ENCODE measurements at regions not wholly inside any gene's neighbourhood (a gene's known extent, or its start where the extent isn't known, plus 50 kb on each side); places are given as distances from the start of the nearest gene placed in this dataset.
"Not testable (repeated sequence)": the region's sequence is repeated elsewhere in the genome, so short reads cannot be mapped to it uniquely, and the experiment has no call there.

DNA sequence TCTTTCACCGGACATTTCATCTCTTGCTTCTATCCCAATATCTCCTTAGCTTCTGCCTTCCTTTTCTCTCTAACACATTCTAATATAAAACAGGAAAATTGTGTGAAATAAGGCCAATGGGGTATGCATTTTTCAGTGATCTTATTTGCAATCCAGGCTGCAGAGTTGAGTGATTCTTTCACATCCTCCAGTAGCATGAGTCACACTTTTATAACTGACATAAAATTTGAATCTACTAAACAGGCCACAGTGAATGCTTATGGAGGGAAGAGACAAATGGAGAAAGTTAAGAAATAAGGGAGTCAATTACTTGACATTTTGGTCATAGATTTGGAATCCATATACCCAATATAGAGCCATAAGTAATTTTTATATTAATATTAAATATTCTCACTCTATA, 1037.0 kb upstream of the SPRY2 start:
- H3K27me3 ChIP-seq = no peaks in the 10 kb centered on the region
- H3K27ac ChIP-seq = no peak overlapping the region
- 72 to 92% (median 87%) methylated on average over 1 of the region's 1 CpG for WGBS, 4 donors
- no peak overlapping the region for H3K4me3 ChIP-seq
- H3K36me3 ChIP-seq (replicated peaks in 1 of 2) = no peaks in the 10 kb centered on the region
- no peak for DNase-seq
- no peaks in the 10 kb centered on the region for H3K4me1 ChIP-seq (replicated peaks in 1 of 2)
- no peaks in the 10 kb centered on the region for H3K9me3 ChIP-seq (replicated peaks in 1 of 3)
- intact Hi-C loops (cut with DNase I) = no loop called here
- no peak for TF ChIP-seq POLR2A (IDR thresholded peaks at IDR 0.05)
- TF ChIP-seq, protein P1, sequence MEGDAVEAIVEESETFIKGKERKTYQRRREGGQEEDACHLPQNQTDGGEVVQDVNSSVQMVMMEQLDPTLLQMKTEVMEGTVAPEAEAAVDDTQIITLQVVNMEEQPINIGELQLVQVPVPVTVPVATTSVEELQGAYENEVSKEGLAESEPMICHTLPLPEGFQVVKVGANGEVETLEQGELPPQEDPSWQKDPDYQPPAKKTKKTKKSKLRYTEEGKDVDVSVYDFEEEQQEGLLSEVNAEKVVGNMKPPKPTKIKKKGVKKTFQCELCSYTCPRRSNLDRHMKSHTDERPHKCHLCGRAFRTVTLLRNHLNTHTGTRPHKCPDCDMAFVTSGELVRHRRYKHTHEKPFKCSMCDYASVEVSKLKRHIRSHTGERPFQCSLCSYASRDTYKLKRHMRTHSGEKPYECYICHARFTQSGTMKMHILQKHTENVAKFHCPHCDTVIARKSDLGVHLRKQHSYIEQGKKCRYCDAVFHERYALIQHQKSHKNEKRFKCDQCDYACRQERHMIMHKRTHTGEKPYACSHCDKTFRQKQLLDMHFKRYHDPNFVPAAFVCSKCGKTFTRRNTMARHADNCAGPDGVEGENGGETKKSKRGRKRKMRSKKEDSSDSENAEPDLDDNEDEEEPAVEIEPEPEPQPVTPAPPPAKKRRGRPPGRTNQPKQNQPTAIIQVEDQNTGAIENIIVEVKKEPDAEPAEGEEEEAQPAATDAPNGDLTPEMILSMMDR (IDR thresholded peaks at IDR 0.05) = no peak

GRCh38 chr13:81375709-81376108, 1034.8 kb upstream of the SPRY2 start:
- no peaks in the 10 kb centered on the region for H3K27me3 ChIP-seq
- intact Hi-C loops (cut with DNase I) = no loop called here
- H3K27ac ChIP-seq = no peak overlapping the region
- H3K9me3 ChIP-seq (replicated peaks in 1 of 3) = no peaks in the 10 kb centered on the region
- no peak for DNase-seq
- TF ChIP-seq, protein P1 (IDR thresholded peaks at IDR 0.05) = no peak
- TF ChIP-seq POLR2A (IDR thresholded peaks at IDR 0.05) = no peak
- no peaks in the 10 kb centered on the region for H3K36me3 ChIP-seq (replicated peaks in 1 of 2)
- H3K4me1 ChIP-seq (replicated peaks in 1 of 2) = no peaks in the 10 kb centered on the region
- 37 to 50% (median 42%) methylated on average over 1 of the region's 1 CpG for whole genome bisulfite sequencing, 4 donors
- H3K4me3 ChIP-seq = no peak overlapping the region

GRCh38 chr13:81362711-81363110, 1021.8 kb upstream of the SPRY2 start:
- H3K9me3 ChIP-seq (replicated peaks in 1 of 3); intact Hi-C loops (cut with DNase I); H3K27me3 ChIP-seq; DNase-seq; H3K27ac ChIP-seq; H3K36me3 ChIP-seq (replicated peaks in 1 of 2); H3K4me3 ChIP-seq; H3K4me1 ChIP-seq (replicated peaks in 1 of 2): not testable (repeated sequence)
- 71 to 75% methylated on average over 2 of the region's 2 CpGs; no CpG with 5 or more reads in 2 of the 4 donors for WGBS, 4 donors

DNA sequence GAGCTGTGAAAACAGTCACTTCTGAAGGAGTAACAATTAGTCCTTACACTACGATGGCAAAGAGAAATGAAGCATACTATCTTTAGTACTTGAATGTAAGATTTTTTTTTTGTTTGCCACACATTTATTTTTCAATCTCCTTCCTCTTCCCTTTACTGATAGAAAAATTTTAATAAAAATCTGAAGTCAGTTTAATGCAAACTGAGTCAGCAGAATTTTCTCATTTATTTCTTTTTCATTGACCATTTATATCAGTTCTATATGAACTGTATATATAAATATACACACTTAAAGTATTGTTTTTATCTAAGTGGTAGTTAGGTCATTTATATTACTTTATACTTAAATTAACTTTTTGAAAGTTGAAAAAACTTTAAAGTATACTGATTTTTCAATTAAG, 1009.1 kb upstream of the SPRY2 start:
- Histone ChIP-seq H3K27me3 (no peaks in the 10 kb centered on the region), H3K27ac (no peak overlapping the region), H3K4me3 (no peak overlapping the region), H3K4me1 (replicated peaks in 1 of 2) (no peaks in the 10 kb centered on the region), H3K36me3 (replicated peaks in 1 of 2) (no peaks in the 10 kb centered on the region), H3K9me3 (replicated peaks in 1 of 3) (no peaks in the 10 kb centered on the region)
- no peak for DNase-seq
- intact Hi-C loops (cut with DNase I) = no loop called here
- no peak for TF ChIP-seq POLR2A (IDR thresholded peaks at IDR 0.05)
- TF ChIP-seq, protein P1 (IDR thresholded peaks at IDR 0.05) = no peak
- WGBS, 4 donors = 56 to 63% (median 61%) methylated on average over 1 of the region's 1 CpG

DNA sequence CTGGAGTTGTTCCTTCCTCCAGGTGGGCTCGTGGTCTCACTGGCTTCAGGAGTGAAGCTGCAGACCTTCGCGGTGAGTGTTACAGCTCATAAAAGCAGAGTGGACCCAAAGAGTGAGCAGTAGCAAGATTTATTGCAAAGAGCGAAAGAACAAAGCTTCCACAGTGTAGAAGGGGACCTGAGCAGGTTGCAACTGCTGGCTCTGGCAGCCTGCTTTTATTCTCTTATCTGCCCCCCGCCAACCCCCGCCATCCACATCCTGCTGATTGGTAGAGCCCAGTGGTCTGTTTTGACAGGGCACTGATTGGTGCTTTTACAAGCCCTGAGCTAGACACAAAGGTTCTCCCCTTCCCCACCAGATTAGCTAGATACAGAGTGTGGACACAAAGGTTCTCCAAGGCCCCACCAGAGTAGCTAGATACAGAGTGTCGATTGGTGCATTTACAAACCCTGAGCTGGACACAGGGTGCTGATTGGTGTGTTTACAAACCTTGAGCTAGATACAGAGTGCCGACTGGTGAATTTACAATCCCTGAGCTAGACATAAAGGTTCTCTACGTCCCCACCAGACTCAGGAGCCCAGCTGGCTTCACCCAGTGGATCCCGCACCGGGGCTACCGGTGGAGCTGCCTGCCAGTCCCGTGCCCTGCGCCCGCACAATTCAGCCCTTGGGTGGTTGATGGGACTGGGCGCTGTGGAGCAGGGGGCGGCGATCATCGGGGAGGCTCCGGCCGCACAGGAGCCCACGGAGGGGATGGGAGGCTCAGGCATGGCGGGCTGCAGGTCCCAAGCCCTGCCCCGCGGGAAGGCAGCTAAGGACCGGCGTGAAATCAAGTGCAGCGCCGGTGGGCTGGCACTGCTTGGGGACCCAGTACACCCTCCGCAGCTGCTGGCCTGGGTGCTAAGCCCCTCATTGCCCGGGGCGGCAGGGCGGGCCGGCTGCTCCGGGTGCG, 999.5 kb upstream of the SPRY2 start:
- H3K36me3 ChIP-seq (replicated peaks in 1 of 2); H3K27me3 ChIP-seq; H3K27ac ChIP-seq; H3K4me3 ChIP-seq; intact Hi-C loops (cut with DNase I); DNase-seq; H3K9me3 ChIP-seq (replicated peaks in 1 of 3); H3K4me1 ChIP-seq (replicated peaks in 1 of 2): not testable (repeated sequence)
- 84 to 94% (median 93%) methylated on average over 13 to 36 of the region's 36 CpGs for WGBS, 4 donors

DNA sequence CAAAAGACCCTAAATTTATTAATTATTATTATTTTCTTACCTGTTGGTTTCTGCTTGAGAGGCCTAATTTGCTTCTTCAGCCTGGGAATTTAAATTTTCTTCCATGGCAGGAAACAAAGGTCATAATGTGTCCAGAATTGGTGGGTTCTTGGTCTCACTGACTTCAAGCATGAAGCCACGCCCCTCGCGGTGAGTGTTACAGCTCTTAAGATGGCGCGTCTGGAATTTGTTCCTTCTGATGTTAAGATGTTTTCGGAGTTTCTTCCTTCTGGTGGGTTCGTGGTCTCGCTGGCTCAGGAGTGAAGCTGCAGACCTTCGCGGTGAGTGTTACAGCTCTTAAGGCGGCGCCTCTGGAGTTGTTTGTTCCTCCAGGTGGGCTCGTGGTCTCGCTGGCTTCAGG, 998.7 kb upstream of the SPRY2 start:
- WGBS, 4 donors = 91 to 94% (median 93%) methylated on average over 10 to 14 of the region's 14 CpGs
- H3K4me3 ChIP-seq; H3K36me3 ChIP-seq (replicated peaks in 1 of 2); H3K4me1 ChIP-seq (replicated peaks in 1 of 2); intact Hi-C loops (cut with DNase I); DNase-seq; H3K9me3 ChIP-seq (replicated peaks in 1 of 3); H3K27ac ChIP-seq; H3K27me3 ChIP-seq: not testable (repeated sequence)
